SU-DHL-6 (cell line): ENCODE measurements at regions not wholly inside any gene's neighbourhood (a gene's known extent, or its start where the extent isn't known, plus 50 kb on each side); places are given as distances from the start of the nearest gene placed in this dataset.

Source experiments
- CTCF ChIP-seq: fragments of 200-600 bp; sonication (generic); IDR thresholded peaks from one replicate; pipeline ENCODE4 v1.5.1; 2017; ENCODE audit warnings: antibody characterized with exemption, mild to moderate bottlenecking, low read length, moderate library complexity; ENCODE audit not compliant: insufficient read depth, poor library complexity, severe bottlenecking
- EZH2phosphoT487 ChIP-seq: fragments of 200-600 bp; sonication (generic), shearing (Covaris generic); conservative IDR thresholded peaks from 2 replicates; pipeline ENCODE4 v1.6.1; 2018; ENCODE audit warnings: mild to moderate bottlenecking, antibody characterized with exemption, low read length, moderate library complexity, mixed read lengths

GRCh38 chr16:48816393-48816792 is 206.4 kb upstream of the N4BP1 start:
- TF ChIP-seq CTCF (no peak), EZH2phosphoT487 (no peak)
